CD4-positive, alpha-beta T cell treated with Interleukin-17A for 4 hours (primary cell): ENCODE measurements at regions not wholly inside any gene's neighbourhood (a gene's known extent, or its start where the extent isn't known, plus 50 kb on each side); places are given as distances from the start of the nearest gene placed in this dataset.
"Not testable (repeated sequence)": the region's sequence is repeated elsewhere in the genome, so short reads cannot be mapped to it uniquely, and the experiment has no call there.

Experiments
- DNase-seq: peaks from one replicate; pipeline ENCODE4 v3.0.0-alpha.2; 2020; ENCODE audit warnings: mixed read lengths

DNA sequence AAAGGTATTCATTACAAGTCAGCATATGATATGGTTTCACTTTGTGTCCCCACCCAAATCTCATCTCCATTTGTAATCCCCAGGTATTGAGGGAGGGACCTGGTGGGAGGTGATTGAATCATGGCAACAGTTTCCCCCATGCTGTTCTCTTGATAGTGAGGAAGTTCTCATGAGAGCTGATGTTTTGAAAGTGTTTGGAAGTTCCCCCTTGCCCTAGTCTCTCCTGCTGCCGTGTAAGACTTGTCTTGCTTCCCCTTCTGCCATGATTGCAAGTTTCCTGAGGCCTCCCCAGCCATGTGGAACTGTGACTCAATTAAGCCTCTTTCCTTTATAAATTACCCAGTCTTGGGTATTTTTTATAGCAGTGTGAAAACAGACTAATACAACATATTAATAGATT is 213.7 kb upstream of the ADRA1D start:
- not testable (repeated sequence) for DNase-seq

DNA sequence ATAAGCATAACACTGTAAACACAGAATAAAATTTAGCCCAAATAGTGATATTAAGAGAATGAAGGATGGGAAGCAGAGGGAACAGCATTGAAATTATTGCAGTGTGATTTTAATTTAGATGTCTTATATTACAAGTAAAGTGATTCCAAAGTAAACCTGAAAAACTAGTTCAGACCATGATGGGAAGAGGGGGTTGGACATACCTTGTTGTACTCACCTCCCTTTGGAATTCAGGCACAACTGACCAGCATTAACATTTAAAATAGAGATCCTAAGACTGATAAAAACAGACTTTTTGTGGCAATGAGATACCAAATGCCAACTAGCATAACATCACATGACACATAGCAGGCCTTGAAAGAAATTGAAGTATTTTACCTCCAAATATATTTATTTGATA is 210.0 kb upstream of the ADRA1D start:
- DNase-seq: no peak

DNA sequence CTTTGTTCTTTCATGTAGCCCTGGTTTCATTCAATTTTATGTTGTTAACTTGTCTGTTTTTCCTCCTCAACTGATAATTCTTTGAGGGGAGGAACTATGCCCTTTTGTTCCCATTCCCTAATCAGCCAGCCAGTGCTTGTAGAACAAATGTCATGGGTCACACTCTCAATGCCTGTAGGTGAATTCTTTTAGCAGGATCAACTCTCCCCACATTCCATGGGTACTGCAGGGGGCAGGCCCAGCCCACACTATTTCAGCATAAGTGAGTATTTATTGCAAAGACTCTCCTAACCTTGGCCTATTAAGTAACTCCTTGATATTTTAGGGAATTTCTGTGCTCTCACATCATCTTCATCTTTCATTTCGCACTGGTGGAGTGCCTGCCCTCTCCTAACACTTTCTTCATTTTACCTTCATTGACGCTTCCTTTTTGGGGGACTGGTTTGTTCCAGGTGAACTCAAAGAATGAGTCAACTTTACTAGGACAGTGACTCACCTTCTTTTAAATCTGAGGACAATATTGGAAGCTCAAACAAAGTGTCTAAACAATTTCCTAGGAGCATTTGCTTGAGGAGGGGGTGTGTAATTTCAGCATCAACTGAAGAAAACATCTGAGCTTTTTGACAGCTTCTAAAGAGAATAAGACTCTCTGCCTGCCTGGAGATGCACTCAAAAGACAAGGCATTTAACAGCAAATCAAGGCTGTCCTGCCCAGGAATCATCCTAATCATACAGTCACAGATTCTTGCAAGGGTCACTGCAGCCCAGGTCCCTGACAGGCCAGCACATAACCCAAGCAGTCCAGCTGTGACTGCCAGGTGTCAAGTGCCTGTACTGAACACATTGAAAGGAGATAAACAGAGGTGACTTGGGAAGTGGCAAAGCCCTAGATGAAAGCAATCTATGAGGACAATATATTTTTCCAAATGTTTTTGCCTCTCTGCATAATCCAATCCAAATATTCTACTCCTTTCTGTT is 208.8 kb upstream of the ADRA1D start:
- DNase-seq: no peak

DNA sequence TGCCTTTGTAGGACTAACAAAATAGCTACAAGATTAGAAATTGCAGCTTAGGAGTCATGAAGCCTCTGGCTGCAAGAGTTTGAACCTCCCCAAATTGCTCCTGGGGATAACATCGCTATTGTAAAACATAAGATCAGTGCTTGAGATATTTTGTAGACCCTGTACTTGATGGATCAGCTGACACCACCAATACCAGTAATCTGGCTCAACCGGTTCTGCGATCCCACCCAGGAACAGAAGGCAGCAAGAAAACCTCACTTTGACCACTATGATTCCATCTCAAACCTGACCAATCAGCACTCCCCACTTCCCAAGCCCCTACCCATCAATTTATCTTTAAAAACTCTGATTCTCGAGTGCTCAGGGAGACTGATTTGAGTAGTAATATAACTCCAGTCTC is 206.9 kb upstream of the ADRA1D start:
- no peak for DNase-seq

DNA sequence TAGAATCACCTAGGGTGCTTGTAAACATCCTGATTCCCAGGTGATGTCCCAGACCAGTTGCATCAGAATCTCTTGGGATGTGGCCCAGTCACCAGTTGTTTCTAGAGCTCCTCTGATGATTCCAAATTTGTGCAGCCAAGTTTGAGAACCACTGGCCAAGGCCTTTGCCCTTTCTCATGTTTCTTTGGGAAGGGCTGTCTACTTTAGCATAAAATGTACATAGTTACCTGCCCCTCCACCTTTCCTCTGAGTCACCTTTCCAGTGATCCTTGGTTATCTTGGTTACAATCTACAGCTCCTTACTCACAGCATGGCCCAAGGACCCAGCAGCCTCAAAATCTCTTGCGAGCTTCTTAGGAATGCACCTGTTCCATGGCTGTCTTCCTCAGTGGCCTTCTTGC is 206.2 kb upstream of the ADRA1D start:
- DNase-seq: no peak

DNA sequence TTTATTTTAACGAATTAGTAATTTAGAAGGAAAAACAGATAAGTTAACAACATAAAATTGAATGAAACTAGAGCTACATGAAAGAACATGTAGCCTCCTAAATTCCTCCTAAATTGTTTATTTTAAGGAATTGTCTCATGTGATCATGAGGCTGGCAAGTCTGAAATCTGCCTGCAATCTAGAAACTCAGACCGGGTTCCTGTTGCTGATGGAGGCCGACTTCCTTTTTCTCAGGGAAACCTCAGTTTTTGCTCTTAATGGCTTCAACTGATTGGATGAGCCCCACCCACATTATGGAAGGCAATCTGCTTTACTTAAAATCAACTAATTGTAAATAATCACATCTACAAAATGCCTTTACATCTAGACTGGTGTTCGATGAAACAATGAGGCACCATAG is 205.0 kb upstream of the ADRA1D start:
- DNase-seq: no peak

DNA sequence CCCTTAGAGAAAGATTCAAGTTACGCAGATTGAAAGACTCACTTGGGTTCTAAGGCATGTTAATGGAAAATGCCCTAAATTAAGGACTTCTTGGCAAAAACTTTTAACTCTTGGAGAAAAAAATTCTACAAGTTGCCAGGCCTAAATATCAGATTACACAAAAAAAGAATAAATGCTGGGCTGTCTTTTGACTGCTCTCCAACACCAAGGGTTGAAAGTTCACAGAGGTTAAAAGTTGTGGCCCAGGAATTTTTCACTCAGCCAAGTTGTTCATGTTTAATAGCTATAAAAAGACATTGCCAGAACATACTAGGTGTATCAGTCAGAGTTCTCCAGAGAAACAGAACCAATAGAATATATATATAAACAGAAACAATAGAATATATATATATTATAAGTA is 204.3 kb upstream of the ADRA1D start:
- DNase-seq: no peak

DNA sequence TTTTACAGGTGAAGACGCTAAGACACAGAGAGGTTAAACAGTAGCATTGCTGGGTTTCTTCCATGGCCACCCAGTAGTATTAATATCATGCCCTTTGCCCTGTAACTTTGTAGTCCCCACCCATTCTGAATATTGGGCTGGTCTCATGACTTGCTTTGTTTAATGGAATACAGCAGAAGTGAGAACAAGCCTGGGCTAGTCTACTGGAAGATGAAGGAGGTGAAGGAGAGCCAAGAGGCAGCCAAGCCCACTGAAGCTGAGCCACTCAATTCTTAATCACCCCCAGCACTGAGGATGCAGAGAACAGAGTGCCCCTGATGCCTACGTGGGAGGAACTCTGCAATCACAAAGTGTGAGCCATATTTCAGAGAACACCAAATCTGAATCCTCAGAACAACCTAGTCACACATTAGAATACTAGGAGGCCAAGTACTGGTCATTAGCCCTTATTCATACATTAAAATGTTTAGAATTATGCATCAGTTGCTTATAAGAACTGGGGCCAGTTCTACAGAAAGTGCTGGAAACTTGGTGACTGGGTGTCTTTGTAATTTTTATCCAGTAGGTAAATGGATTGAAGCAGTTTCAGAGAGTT is 202.5 kb upstream of the ADRA1D start:
- no peak for DNase-seq

DNA sequence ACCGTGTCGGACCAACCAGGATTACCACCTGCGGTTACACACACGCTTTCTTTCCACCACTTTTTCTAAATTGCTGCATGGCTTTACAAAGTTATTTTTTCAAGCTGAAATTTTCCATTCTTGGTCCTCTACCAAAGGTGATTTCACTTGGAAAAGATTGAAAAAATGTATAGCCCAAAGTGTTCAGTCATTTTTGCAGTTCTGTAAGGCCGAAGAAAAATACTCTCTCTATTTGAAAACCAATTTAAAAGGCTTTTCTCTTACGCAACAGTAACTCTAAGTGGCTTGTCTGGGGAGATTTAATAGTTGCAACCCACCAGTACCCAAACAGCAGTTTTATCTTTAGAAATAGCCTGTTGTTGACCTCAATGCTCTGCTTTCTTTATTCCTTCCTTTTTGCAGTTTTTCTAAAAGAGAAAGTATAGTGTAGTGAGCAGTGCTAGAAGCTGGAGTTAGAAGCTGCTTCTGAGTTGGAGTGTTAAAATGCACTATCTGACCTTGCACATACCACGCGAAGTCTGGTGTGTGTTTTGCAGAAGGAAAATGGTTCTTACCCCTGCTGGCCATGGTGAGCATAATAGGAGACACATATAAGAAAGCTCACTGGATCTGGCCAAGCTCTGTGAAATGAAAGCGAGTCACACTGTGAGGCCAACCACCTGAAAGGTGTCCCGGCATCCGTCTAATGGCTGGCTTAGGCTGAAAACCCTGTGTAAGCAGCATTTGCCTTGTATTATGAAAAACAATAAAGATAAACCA is 201.0 kb upstream of the ADRA1D start:
- no peak for DNase-seq

DNA sequence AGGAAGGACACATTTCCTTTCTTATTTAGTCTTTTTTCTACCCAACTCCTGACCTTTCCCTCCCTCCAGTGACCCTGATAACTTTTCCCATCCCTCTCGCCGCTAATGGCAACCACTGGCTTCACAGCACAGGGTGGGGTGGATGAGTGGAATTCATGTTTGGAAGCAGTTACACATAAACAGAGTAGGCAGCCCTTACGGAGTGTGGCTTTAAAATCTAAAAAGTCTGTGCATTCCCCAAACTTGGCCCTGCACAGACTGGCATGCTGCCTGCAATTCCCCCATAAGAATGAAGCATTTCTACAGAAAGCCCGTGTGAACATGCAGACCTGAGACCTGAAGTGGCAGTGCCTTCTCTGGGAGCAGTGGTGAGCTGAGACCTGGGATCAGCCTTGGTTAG is 196.7 kb upstream of the ADRA1D start:
- DNase-seq: no peak

DNA sequence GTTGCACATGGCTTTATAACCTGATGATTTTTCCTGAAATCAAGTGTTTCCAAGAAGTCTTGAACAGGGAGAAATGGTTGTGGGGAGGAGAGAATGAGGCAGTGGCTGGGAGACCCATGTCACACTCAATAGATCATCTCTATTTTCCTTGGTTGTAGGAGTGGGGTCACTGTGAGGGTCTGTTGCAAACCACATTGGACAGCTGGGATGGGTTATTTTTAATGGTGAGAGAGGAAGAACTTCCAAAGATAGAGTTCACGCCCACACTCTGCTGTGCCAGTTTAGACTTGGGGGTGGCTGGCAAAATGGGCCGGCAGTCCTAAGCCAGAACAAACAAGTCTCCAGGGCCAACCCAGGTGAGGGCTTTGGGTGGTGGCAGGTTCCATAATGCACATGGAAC is 196.2 kb upstream of the ADRA1D start:
- DNase-seq: no peak

DNA sequence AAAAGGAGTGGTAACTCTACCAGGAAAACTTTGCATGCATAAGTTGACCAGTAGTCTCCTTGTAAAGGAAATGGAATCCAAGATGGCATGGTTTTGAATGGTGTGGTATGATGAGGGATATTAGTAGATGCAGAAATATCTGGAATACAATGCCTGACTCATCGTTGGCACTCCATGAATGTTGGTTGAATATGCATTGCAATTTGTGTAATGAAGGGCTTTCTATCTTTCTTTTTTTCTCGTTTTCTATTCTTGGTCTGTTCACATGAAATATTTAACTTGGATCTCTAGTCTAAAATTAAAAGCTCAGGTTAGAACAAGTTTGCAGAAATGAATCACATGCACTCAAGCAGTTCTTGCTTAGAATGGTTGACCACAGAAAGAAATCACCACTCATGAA is 195.3 kb upstream of the ADRA1D start:
- DNase-seq: no peak

DNA sequence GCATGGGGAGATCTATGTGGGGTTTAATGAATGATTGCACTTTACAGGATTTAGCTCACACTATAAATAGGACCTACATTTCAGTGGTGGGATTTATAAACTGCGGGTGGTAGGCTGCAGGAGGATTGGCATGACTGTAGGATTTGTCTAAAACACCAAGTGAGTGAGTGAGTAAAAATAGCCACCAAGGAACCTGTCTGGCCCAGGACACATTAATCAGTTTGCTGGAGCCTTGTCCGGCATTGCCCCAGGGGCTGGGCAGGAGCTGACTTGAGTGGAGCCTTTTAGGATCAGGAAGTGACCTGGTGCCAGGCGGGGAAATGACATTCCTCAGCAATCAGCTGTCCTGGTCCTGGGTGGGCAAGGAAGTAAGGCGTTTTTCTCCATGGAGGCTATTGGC is 193.9 kb upstream of the ADRA1D start:
- no peak for DNase-seq

DNA sequence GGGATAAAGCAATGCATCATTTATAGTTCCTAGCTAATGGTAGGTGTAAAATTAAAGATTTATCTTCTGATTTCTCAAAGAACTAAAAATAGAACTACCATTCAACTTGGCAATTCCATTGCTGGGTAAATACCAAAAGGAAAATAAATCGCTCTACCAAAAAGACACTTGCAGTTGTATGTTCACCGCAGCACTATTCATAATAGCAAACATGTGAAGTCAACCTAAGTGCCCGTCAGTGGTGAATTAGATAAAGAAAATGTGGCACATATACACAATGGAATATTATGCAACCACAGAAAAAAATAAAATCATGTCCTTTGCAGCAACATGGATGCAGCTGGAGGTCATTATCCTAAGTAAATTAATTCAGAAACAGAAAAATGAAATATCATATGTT is 192.8 kb upstream of the ADRA1D start:
- no peak for DNase-seq

DNA sequence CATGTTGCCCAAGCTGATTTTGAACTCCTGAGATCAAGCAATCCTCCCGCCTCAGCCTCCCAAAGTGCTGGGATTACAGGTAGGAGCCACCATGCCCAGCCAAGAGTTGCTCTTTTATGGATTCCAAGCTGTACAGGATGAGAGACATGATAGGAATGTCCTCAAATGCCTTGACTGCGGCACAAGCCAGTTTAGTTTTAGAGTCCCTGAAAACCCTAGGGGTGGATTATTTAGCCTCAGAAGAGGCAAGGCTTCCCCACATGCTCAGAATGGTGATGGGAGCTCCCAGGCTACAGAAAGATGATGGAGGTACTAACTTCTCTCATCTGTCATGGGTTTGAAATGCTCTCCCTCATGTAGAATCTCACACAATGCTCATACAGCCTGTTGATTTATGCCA is 192.1 kb upstream of the ADRA1D start:
- no peak for DNase-seq

DNA sequence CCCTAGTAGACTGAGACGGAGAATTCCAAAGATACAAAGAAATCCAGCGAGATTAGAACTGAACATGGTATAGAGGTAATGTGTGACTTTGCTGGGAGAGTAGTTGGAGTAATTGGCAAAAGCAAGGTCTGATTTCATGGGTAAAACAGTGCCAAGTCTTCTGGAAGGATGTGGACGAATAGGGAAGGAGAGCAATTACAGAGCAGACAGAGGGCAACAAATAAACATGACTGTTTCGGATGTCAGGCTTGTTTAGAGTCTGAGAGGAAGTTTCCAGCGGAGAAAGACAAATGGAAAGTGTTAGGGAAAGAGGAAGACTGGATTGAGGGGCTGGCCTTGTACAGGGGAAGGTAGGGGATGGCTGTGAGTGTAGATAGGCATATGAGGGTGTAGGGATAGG is 190.4 kb upstream of the ADRA1D start:
- no peak for DNase-seq

DNA sequence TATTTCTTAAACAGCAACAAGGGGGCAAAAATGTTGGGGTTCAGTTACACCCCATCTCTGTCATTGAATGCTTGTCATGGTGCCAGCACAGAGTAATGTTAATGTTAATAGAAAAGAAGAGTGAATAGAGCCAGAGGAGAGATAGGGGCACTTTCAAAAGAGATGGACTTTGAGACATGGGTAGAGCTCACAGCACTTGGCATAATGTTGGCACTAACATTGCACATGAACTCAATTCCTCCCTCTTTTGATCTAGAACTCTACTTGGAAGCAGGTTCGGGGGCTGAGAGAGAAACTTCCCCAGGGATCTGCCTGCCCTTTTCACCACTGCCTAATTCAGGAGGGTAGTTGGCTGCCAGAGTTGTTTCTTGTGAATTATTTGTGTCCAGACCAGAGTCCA is 188.0 kb upstream of the ADRA1D start:
- DNase-seq: no peak

DNA sequence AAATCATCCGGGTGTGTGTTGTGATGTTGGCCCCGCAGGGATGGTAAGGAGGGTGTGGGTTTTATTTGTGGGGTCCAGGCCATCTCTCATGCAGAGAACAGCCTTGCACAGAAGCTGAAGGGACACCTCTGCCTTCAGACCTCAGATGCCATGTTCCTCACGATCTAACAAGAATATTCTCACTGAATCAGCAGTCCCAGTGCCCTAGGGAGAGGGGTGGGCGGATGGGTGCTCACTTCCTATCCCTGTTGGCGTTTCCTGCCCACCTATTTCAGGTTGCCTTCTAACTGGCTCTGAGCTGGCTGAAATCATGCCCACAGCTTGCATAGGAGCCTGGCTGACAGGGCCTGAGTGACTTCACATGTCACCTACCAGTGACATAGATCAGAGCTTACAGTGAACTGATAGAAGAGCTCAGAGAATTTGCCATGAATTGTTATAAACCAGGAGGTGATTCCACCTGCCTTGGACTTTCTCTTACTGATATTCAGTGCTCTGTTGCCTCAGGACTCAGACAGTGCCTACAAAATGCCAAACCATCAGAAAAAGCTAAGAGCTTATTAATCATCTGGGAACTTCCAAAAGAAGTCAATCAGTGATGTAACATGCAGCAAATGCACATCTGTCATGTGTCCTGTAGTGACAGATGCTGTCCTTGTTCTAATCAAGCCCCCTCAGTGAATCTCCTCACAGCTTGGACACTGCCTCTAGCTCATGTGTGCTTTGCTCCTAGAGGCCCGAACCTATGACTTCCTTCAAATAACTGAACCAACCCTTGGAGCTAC is 186.8 kb upstream of the ADRA1D start:
- DNase-seq: no peak

DNA sequence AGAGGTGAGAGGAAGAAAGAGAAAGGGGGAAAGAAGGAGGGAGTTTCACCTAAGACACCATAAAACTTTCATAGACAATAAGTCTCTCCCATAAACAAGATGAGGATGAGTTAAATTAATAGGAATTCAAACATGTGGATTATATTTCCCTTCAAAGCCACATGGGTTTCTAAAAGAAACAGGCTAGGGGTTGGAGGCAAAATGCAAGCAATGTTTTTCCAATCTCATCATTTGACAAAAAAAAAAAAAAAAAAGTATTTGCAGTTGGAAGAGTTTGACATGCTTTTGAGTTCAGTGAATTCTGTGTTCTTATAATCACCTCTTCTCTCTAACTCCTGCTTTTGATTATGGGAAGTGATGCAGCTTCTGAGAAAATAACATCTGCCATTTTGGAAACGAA is 186.1 kb upstream of the ADRA1D start:
- no peak for DNase-seq

DNA sequence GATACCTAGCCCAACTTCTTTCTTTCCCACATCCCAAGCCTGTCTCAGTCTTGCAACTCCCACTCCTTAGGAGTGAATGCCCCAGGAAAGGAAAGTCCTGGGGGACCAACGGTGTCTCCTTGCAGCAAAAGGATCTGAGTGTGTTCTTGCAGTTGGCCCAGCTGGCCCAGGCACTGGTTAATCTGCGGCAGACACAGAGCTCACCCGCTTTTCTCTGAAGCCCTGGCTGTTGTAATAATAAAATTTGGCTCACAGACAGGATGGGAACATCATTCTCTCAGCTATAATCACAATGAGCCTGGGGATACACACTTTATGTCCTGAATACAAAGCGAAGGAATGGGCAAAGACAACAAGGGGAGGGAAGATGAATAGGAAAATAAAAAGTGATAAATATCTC is 185.6 kb upstream of the ADRA1D start:
- no peak for DNase-seq

DNA sequence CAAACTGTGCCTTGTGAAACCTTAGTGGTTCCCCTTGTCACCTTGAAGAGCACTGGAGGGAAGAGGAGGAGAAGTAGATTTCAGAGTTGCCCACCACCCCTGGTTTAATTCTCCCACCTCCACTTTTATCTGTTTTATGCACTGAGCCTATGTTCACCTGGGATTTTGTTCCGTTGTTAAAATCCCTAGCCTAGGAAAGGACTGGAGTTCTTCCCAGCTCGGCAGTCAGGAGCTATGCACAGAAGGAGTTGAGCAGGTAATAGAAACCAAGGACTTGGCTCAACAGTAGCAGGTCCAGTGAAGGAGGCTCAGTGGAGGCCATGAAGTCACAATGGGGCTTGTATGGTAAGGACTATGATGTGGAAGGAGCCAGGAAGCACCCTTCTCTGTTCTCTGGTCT is 182.4 kb upstream of the ADRA1D start:
- no peak for DNase-seq

DNA sequence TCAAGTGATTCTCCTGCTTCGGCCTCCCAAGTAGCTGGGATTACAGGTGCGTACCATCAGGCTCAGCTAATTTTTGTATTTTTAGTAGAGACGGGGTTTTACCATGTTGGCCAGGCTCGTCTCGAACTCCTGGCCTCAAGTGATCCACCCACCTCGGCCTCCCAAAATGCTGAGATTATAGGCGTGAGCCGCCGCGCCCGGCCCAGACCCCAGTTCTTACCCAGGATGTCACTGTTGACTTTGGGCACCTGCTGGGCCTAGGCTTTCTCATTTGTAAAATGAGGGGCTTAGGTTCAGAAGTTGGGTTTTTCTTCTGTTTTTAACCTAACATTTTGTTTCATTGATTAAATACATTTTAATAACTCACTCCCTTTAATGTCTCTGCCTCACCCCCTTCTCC is 181.7 kb upstream of the ADRA1D start:
- DNase-seq: not testable (repeated sequence)
